Astrocyte (in vitro differentiated cells and primary cell): ENCODE measurements at regions not wholly inside any gene's neighbourhood (a gene's known extent, or its start where the extent isn't known, plus 50 kb on each side); places are given as distances from the start of the nearest gene placed in this dataset.
"Not testable (repeated sequence)": the region's sequence is repeated elsewhere in the genome, so short reads cannot be mapped to it uniquely, and the experiment has no call there.

ENCODE experiments used
- DNase-seq: peaks from one replicate; pipeline ENCODE4 v3.0.0-alpha.2; 2010; ENCODE audit warnings: low read depth
- FAIRE-seq: peaks from 2 replicates; lab custom pipeline; 2011; peaks lifted over from hg19 to GRCh38; lab: Jason Lieb, UNC
- H2AFZ ChIP-seq: 2 replicates; pipeline ENCODE4 v1.6.0; 2012; ENCODE audit warnings: low read depth, low read length, inconsistent platforms
- H3K27ac ChIP-seq: 2 replicates; pipeline ENCODE4 v1.5.1; 2011; ENCODE audit warnings: low read depth, low read length, inconsistent platforms
- H3K27me3 ChIP-seq: 2 replicates; pipeline ENCODE4 v1.6.0; 2011; ENCODE audit warnings: low read length, inconsistent platforms; ENCODE audit not compliant: insufficient read depth
- H3K36me3 ChIP-seq: 2 replicates; pipeline ENCODE4 v1.5.1; 2011; ENCODE audit warnings: low read length, inconsistent platforms; ENCODE audit not compliant: insufficient read depth
- H3K4me1 ChIP-seq: 2 replicates; pipeline ENCODE4 v1.5.1; 2011; ENCODE audit warnings: low read length, inconsistent platforms; ENCODE audit not compliant: insufficient read depth
- H3K4me2 ChIP-seq: 2 replicates; pipeline ENCODE4 v1.6.0; 2012; ENCODE audit warnings: low read length, inconsistent platforms
- H3K4me3 ChIP-seq: 2 replicates; pipeline ENCODE4 v1.5.1; 2011; ENCODE audit warnings: low read depth, mild to moderate bottlenecking, low read length, inconsistent platforms; ENCODE audit not compliant: insufficient read depth
- H3K79me2 ChIP-seq: 2 replicates; pipeline ENCODE4 v1.6.0; 2012; ENCODE audit warnings: mild to moderate bottlenecking, low read length, inconsistent platforms; ENCODE audit not compliant: insufficient read depth
- H3K9ac ChIP-seq: 2 replicates; pipeline ENCODE4 v1.6.0; 2012; ENCODE audit warnings: mild to moderate bottlenecking, low read length, inconsistent platforms
- H3K9me3 ChIP-seq: 2 replicates; pipeline ENCODE4 v1.5.1; 2012; ENCODE audit warnings: low read depth, mild to moderate bottlenecking, low read length, inconsistent platforms; ENCODE audit not compliant: insufficient read depth
- H4K20me1 ChIP-seq: 2 replicates; pipeline ENCODE4 v1.6.0; 2012; ENCODE audit warnings: low read length, inconsistent platforms; ENCODE audit not compliant: insufficient read depth
- H3K27ac Mint-ChIP-seq: one replicate; pipeline ENCODE4 v1.8.0; 2021; ENCODE audit warnings: mild to moderate bottlenecking, mixed read lengths; ENCODE audit not compliant: unreplicated experiment
- H3K27me3 Mint-ChIP-seq: one replicate; pipeline ENCODE4 v1.8.0; 2021; ENCODE audit warnings: low read depth, mixed read lengths; ENCODE audit not compliant: unreplicated experiment
- H3K36me3 Mint-ChIP-seq: one replicate; pipeline ENCODE4 v1.8.0; 2021; ENCODE audit warnings: low read depth, mixed read lengths; ENCODE audit not compliant: unreplicated experiment
- H3K4me1 Mint-ChIP-seq: one replicate; pipeline ENCODE4 v1.8.0; 2021; ENCODE audit warnings: low read depth, mixed read lengths; ENCODE audit not compliant: unreplicated experiment
- H3K4me3 Mint-ChIP-seq: one replicate; pipeline ENCODE4 v1.8.0; 2021; ENCODE audit warnings: mild to moderate bottlenecking, moderate library complexity, mixed read lengths; ENCODE audit not compliant: unreplicated experiment
- H3K9me3 Mint-ChIP-seq: one replicate; pipeline ENCODE4 v1.8.0; 2021; ENCODE audit warnings: mild to moderate bottlenecking, mixed read lengths; ENCODE audit not compliant: unreplicated experiment
- EZH2 ChIP-seq: IDR thresholded peaks from 2 replicates; pipeline ENCODE4 v1.6.1; 2012; ENCODE audit warnings: mild to moderate bottlenecking, low read length, inconsistent platforms; ENCODE audit not compliant: insufficient read depth
- TF ChIP-seq, protein P1 (sequence below): IDR thresholded peaks from 2 replicates; pipeline ENCODE4 v1.5.1; 2011; ENCODE audit warnings: low read depth, mild to moderate bottlenecking, inconsistent platforms, low read length, moderate library complexity; ENCODE audit not compliant: insufficient read depth

DNA sequence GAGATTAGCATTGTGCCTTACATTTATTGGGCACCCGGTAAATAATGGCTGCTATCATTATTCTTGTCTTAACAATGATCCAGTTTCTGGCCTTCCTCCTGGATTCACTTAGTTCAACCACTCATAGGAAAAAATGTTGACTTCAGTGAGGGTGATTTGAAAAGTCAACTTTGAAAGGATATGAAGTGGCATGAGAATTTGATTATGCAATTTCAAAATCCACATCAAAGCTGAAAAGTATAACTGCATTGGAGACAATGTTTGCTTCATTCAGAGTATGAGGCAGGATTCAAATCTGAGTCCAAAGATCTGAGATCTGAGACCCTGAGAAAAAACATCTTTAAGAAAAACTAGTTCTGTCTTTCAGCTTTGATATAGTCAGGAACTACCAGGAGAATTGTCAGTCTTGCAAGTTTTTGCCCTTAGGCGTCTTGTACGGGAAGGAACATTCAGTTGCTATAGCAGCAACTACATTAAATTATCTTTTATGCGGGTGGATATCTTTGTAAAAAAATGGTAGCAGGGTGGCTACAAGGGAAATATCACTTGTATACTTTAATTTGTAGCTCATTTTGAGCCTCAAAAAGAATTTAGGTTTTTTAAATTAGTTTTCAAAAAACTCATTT lies 587.5 kb upstream of the LCORL start:
- Mint-ChIP-seq H3K27ac (no peak overlapping the region), H3K9me3 (no peaks in the 10 kb centered on the region), H3K4me3 (no peak overlapping the region), H3K4me1 (no peaks in the 10 kb centered on the region), H3K27me3 (no peaks in the 10 kb centered on the region), H3K36me3 (no peaks in the 10 kb centered on the region)
- Histone ChIP-seq H3K4me2 (no peak overlapping the region), H4K20me1 (no peaks in the 10 kb centered on the region), H3K27ac (no peak overlapping the region), H3K9ac (no peak overlapping the region), H3K4me3 (no peak overlapping the region), H3K79me2 (no peaks in the 10 kb centered on the region), H2AFZ (no peak overlapping the region), H3K27me3 (no peaks in the 10 kb centered on the region), H3K4me1 (no peaks in the 10 kb centered on the region), H3K9me3 (no peaks in the 10 kb centered on the region), H3K36me3 (no peaks in the 10 kb centered on the region)
- TF ChIP-seq, protein P1, sequence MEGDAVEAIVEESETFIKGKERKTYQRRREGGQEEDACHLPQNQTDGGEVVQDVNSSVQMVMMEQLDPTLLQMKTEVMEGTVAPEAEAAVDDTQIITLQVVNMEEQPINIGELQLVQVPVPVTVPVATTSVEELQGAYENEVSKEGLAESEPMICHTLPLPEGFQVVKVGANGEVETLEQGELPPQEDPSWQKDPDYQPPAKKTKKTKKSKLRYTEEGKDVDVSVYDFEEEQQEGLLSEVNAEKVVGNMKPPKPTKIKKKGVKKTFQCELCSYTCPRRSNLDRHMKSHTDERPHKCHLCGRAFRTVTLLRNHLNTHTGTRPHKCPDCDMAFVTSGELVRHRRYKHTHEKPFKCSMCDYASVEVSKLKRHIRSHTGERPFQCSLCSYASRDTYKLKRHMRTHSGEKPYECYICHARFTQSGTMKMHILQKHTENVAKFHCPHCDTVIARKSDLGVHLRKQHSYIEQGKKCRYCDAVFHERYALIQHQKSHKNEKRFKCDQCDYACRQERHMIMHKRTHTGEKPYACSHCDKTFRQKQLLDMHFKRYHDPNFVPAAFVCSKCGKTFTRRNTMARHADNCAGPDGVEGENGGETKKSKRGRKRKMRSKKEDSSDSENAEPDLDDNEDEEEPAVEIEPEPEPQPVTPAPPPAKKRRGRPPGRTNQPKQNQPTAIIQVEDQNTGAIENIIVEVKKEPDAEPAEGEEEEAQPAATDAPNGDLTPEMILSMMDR, result no peak
- no peak for FAIRE-seq
- DNase-seq, result no peak

DNA sequence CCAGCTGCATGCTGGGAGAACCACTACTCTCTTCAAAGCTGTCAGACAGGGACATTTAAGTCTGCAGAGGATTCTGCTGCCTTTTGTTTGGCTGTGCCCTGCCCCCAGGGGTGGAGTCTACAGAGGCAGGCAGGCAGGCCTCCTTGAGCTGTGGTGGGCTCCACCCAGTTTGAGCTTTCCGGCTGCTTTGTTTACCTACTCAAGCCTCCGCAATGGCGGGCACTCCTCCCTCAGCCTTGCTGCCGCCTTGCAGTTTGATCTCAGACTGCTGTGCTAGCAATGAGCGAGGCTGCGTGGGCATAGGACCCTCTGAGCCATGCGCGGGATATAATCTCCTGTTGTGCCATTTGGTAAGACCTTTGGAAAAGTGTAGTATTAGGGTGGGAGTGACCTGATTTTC lies 581.1 kb upstream of the LCORL start:
- H3K9me3 Mint-ChIP-seq, H3K27ac Mint-ChIP-seq, H3K4me3 ChIP-seq, H3K27me3 ChIP-seq, H3K4me3 Mint-ChIP-seq, H3K27me3 Mint-ChIP-seq, H3K9ac ChIP-seq, H3K4me1 ChIP-seq, H3K36me3 ChIP-seq, H3K79me2 ChIP-seq, H3K4me2 ChIP-seq, H3K27ac ChIP-seq, DNase-seq, H4K20me1 ChIP-seq, FAIRE-seq, H3K9me3 ChIP-seq, H3K4me1 Mint-ChIP-seq, H3K36me3 Mint-ChIP-seq, H2AFZ ChIP-seq: not testable (repeated sequence)

DNA sequence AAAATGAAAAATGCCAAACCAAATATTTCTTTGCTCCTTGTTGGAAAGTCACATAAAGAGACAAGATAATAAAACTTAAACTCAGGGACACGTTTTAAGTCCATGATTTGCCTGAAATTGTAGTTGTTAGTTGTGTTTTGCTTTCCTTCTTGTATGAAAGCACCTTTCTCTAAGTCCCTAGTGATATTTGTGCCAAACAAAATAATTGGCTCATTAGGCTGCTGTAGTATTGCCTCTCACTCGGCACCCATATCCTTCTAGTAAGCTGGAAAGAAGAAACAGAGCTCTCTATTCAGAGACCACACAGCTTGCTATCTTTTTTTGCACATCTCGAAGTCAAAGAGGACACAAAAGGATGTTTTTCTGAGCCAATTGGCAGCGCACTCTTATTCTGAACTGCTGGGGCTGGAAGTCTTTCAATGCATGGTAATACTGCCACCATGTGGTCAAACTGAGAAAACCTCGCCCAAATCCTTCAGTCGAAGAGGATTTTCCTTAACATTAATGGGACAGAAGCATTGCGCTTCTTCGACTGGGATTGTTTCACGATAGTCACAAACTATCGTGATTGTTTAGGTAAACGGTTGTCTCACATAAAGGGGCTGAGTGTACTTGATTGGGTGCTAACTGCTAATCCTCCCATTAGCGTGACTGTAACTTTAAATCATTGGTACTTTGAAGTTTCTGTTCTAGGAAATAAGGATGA lies 571.9 kb upstream of the LCORL start:
- no peaks in the 10 kb centered on the region for H3K9me3 Mint-ChIP-seq

More for the DNA sequence above, 571.9 kb upstream of the LCORL start:
- H4K20me1 ChIP-seq, result no peaks in the 10 kb centered on the region
- Mint-ChIP-seq H3K36me3 (no peaks in the 10 kb centered on the region), H3K27ac (no peak overlapping the region), H3K4me3 (no peak overlapping the region), H3K4me1 (no peaks in the 10 kb centered on the region), H3K27me3 (peaks cover 8% of the 10 kb centered on the region)
- no peaks in the 10 kb centered on the region for H3K79me2 ChIP-seq
- no peak overlapping the region for H3K27ac ChIP-seq
- H3K9ac ChIP-seq, result peak overlapping the region; percentile 39
- H3K4me1 ChIP-seq, result peaks cover 8% of the 10 kb centered on the region
- FAIRE-seq (peak; percentile 69), DNase-seq (peak; percentile 36)
- TF ChIP-seq, protein P1, result peak; percentile 83
- no peak for TF ChIP-seq EZH2
- no peaks in the 10 kb centered on the region for H3K36me3 ChIP-seq
- no peaks in the 10 kb centered on the region for H3K9me3 ChIP-seq
- H3K4me3 ChIP-seq, result no peak overlapping the region
- H3K4me2 ChIP-seq, result peak overlapping the region; percentile 76
- H2AFZ ChIP-seq, result peak overlapping the region; percentile 58
- H3K27me3 ChIP-seq, result peaks cover 2% of the 10 kb centered on the region
